ENCODE measurements at regions not wholly inside any gene's neighbourhood (a gene's known extent, or its start where the extent isn't known, plus 50 kb on each side); places are given as distances from the start of the nearest gene placed in this dataset.

DNA sequence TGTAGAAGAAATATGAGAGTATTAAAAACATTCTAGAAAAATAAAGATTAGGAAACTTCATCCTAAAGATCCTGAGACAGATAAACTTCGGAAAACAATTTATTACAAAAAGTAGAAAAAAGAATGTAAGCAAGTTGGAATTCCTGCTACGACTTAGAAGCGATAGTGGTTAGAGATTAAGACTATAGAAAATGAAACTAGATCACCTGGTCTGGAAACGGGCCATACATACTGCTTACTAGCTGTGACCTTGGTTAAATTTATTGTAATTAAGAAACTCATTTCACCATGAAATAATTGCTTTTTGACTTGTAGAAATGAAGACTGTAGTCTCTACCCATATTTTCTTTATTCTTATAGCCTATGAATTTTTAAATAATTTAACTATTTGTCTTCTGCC lies 614.1 kb downstream of the SLC16A7 start:
- TF ChIP-seq, protein P1, sequence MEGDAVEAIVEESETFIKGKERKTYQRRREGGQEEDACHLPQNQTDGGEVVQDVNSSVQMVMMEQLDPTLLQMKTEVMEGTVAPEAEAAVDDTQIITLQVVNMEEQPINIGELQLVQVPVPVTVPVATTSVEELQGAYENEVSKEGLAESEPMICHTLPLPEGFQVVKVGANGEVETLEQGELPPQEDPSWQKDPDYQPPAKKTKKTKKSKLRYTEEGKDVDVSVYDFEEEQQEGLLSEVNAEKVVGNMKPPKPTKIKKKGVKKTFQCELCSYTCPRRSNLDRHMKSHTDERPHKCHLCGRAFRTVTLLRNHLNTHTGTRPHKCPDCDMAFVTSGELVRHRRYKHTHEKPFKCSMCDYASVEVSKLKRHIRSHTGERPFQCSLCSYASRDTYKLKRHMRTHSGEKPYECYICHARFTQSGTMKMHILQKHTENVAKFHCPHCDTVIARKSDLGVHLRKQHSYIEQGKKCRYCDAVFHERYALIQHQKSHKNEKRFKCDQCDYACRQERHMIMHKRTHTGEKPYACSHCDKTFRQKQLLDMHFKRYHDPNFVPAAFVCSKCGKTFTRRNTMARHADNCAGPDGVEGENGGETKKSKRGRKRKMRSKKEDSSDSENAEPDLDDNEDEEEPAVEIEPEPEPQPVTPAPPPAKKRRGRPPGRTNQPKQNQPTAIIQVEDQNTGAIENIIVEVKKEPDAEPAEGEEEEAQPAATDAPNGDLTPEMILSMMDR (IDR thresholded peaks at IDR 0.05; ENCODE audit: low read depth, low read length, missing input control), result no peak
- no peak for TF ChIP-seq JUND (IDR thresholded peaks at IDR 0.05)
- TF ChIP-seq FOXA1 (IDR thresholded peaks at IDR 0.05), result no peak
- TF ChIP-seq EGR1 (IDR thresholded peaks at IDR 0.05; ENCODE audit: low read depth in 2 of 2), result no peak
- TF ChIP-seq TAF1 (conservative IDR thresholded peaks at IDR 0.05), result no peak
- TF ChIP-seq, protein P2, sequence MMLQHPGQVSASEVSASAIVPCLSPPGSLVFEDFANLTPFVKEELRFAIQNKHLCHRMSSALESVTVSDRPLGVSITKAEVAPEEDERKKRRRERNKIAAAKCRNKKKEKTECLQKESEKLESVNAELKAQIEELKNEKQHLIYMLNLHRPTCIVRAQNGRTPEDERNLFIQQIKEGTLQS (IDR thresholded peaks at IDR 0.05), result no peak
- TF ChIP-seq, protein P3, sequence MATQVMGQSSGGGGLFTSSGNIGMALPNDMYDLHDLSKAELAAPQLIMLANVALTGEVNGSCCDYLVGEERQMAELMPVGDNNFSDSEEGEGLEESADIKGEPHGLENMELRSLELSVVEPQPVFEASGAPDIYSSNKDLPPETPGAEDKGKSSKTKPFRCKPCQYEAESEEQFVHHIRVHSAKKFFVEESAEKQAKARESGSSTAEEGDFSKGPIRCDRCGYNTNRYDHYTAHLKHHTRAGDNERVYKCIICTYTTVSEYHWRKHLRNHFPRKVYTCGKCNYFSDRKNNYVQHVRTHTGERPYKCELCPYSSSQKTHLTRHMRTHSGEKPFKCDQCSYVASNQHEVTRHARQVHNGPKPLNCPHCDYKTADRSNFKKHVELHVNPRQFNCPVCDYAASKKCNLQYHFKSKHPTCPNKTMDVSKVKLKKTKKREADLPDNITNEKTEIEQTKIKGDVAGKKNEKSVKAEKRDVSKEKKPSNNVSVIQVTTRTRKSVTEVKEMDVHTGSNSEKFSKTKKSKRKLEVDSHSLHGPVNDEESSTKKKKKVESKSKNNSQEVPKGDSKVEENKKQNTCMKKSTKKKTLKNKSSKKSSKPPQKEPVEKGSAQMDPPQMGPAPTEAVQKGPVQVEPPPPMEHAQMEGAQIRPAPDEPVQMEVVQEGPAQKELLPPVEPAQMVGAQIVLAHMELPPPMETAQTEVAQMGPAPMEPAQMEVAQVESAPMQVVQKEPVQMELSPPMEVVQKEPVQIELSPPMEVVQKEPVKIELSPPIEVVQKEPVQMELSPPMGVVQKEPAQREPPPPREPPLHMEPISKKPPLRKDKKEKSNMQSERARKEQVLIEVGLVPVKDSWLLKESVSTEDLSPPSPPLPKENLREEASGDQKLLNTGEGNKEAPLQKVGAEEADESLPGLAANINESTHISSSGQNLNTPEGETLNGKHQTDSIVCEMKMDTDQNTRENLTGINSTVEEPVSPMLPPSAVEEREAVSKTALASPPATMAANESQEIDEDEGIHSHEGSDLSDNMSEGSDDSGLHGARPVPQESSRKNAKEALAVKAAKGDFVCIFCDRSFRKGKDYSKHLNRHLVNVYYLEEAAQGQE (IDR thresholded peaks at IDR 0.05), result no peak
- TF ChIP-seq, protein P4, sequence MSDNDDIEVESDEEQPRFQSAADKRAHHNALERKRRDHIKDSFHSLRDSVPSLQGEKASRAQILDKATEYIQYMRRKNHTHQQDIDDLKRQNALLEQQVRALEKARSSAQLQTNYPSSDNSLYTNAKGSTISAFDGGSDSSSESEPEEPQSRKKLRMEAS (IDR thresholded peaks at IDR 0.05), result no peak
- TF ChIP-seq GABPA (IDR thresholded peaks at IDR 0.05 in 1 of 2, conservative IDR thresholded peaks at IDR 0.05 in 1 of 2), result no peak
- TF ChIP-seq SP1 (IDR thresholded peaks at IDR 0.05), result no peak
- no peak for TF ChIP-seq YY1 (IDR thresholded peaks at IDR 0.05)
- TF ChIP-seq, protein P5, sequence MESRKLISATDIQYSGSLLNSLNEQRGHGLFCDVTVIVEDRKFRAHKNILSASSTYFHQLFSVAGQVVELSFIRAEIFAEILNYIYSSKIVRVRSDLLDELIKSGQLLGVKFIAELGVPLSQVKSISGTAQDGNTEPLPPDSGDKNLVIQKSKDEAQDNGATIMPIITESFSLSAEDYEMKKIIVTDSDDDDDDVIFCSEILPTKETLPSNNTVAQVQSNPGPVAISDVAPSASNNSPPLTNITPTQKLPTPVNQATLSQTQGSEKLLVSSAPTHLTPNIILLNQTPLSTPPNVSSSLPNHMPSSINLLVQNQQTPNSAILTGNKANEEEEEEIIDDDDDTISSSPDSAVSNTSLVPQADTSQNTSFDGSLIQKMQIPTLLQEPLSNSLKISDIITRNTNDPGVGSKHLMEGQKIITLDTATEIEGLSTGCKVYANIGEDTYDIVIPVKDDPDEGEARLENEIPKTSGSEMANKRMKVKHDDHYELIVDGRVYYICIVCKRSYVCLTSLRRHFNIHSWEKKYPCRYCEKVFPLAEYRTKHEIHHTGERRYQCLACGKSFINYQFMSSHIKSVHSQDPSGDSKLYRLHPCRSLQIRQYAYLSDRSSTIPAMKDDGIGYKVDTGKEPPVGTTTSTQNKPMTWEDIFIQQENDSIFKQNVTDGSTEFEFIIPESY (IDR thresholded peaks at IDR 0.05), result no peak
- no peak for TF ChIP-seq RAD21 (IDR thresholded peaks at IDR 0.05)
- TF ChIP-seq RXRA (IDR thresholded peaks at IDR 0.05), result no peak
